ENCODE measurements at regions not wholly inside any gene's neighbourhood (a gene's known extent, or its start where the extent isn't known, plus 50 kb on each side); places are given as distances from the start of the nearest gene placed in this dataset.
"Not testable (repeated sequence)": the region's sequence is repeated elsewhere in the genome, so short reads cannot be mapped to it uniquely, and the experiment has no call there.

GRCh38 chr11:101835506-101836063 lies 79.2 kb upstream of the CEP126 start:
- DNase-seq = no peak

- not testable (repeated sequence) for DNase-seq
Observed at GRCh38 chr11:101830475-101830874, 84.3 kb upstream of the CEP126 start.

GRCh38 chr11:101825531-101825930 lies 89.3 kb upstream of the CEP126 start:
- DNase-seq = no peak

- DNase-seq = no peak
Observed at GRCh38 chr11:101817581-101817980, 97.2 kb upstream of the CEP126 start.

GRCh38 chr11:101816613-101817012 lies 98.2 kb upstream of the CEP126 start:
- DNase-seq = no peak

- DNase-seq = no peak
Observed at GRCh38 chr11:101812546-101812945, 102.3 kb upstream of the CEP126 start.

GRCh38 chr11:101810546-101810945 lies 104.3 kb upstream of the CEP126 start:
- DNase-seq = no peak

GRCh38 chr11:101807531-101807930 lies 107.3 kb upstream of the CEP126 start:
- no peak for DNase-seq

GRCh38 chr11:101803651-101804050 lies 111.2 kb upstream of the CEP126 start:
- no peak for DNase-seq

- no peak for DNase-seq
Observed at GRCh38 chr11:101797335-101797734, 117.5 kb upstream of the CEP126 start.

GRCh38 chr11:101792814-101793213 lies 122.0 kb upstream of the CEP126 start:
- DNase-seq = no peak

GRCh38 chr11:101786916-101787315 lies 127.9 kb upstream of the CEP126 start:
- no peak for DNase-seq

- no peak for DNase-seq
Observed at GRCh38 chr11:101786421-101786820, 128.4 kb upstream of the CEP126 start.

- DNase-seq = not testable (repeated sequence)
Observed at GRCh38 chr11:101779167-101779566, 135.6 kb upstream of the CEP126 start.

- no peak for DNase-seq
Observed at GRCh38 chr11:101777476-101777875, 137.3 kb upstream of the CEP126 start.

- DNase-seq = no peak
Observed at GRCh38 chr11:101775033-101775432, 139.8 kb upstream of the CEP126 start.

GRCh38 chr11:101770648-101771047 lies 144.2 kb upstream of the CEP126 start:
- no peak for DNase-seq

GRCh38 chr11:101765932-101766331 lies 148.9 kb upstream of the CEP126 start:
- no peak for DNase-seq

- no peak for DNase-seq
Observed at GRCh38 chr11:101759771-101760450, 154.9 kb upstream of the CEP126 start.

GRCh38 chr11:101757741-101758140 lies 157.1 kb upstream of the CEP126 start:
- no peak for DNase-seq

- no peak for DNase-seq
Observed at GRCh38 chr11:101748572-101749344, 165.0 kb upstream of the TRPC6 start.

GRCh38 chr11:101745756-101746155 lies 161.9 kb upstream of the TRPC6 start:
- DNase-seq = no peak

GRCh38 chr11:101743828-101744227 lies 160.0 kb upstream of the TRPC6 start:
- DNase-seq = no peak
